ENCODE measurements at regions not wholly inside any gene's neighbourhood (a gene's known extent, or its start where the extent isn't known, plus 50 kb on each side); places are given as distances from the start of the nearest gene placed in this dataset.

- H3K9ac ChIP-seq (replicated peaks; ENCODE audit: extremely low read depth, insufficient read depth, low read length), result no peak overlapping the region
- DNase-seq (ENCODE audit: low read depth, low spot score) (no peak), FAIRE-seq (no peak)
- no peak overlapping the region for H3K4me3 ChIP-seq (replicated peaks in 1 of 3; ENCODE audit: insufficient read depth in 1 of 3, low read depth in 1 of 3, low read length in 3 of 3)
- H3K9me1 ChIP-seq (replicated peaks; ENCODE audit: control insufficient read depth, extremely low read depth, insufficient read depth, low read length), result no peaks in the 10 kb centered on the region
- BruUV-seq (replicated peaks), result no TSS peak
- no peak overlapping the region for H3K4me2 ChIP-seq (ENCODE audit: insufficient read depth, low read length)
- intact Hi-C loops (cut with micrococcal nuclease), result no loop called here
- dilution Hi-C loops (cut with MboI; ENCODE audit: extremely low pct_ligation_motif_present, low sequenced_read_pairs), result no loop called here
- H3K36me3 ChIP-seq (ENCODE audit: control insufficient read depth in 2 of 2, extremely low read depth in 1 of 2, insufficient read depth in 2 of 2, low read length in 2 of 2), result no peaks in the 10 kb centered on the region
- TF ChIP-seq MAX (IDR thresholded peaks at IDR 0.05; ENCODE audit: insufficient read depth, insufficient read length) (no peak), JUN (IDR thresholded peaks at IDR 0.05; ENCODE audit: borderline replicate concordance, insufficient read depth, insufficient read length, low read depth) (no peak), FOS (IDR thresholded peaks at IDR 0.05; ENCODE audit: borderline replicate concordance, insufficient read depth, low read length) (no peak), POLR2AphosphoS5 (IDR thresholded peaks at IDR 0.05; ENCODE audit: insufficient read depth, low read depth, low read length) (no peak), POLR2A (IDR thresholded peaks at IDR 0.05; ENCODE audit: low read depth, low read length) (no peak), EZH2 (IDR thresholded peaks at IDR 0.05; ENCODE audit: borderline replicate concordance, low read depth, low read length, severe bottlenecking) (no peak), MYC (IDR thresholded peaks at IDR 0.05; ENCODE audit: low read depth, low read length) (no peak), GATA2 (IDR thresholded peaks at IDR 0.05; ENCODE audit: insufficient read depth, insufficient read length, low read depth, low read length) (no peak)
- TF ChIP-seq, protein P1, sequence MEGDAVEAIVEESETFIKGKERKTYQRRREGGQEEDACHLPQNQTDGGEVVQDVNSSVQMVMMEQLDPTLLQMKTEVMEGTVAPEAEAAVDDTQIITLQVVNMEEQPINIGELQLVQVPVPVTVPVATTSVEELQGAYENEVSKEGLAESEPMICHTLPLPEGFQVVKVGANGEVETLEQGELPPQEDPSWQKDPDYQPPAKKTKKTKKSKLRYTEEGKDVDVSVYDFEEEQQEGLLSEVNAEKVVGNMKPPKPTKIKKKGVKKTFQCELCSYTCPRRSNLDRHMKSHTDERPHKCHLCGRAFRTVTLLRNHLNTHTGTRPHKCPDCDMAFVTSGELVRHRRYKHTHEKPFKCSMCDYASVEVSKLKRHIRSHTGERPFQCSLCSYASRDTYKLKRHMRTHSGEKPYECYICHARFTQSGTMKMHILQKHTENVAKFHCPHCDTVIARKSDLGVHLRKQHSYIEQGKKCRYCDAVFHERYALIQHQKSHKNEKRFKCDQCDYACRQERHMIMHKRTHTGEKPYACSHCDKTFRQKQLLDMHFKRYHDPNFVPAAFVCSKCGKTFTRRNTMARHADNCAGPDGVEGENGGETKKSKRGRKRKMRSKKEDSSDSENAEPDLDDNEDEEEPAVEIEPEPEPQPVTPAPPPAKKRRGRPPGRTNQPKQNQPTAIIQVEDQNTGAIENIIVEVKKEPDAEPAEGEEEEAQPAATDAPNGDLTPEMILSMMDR (IDR thresholded peaks at IDR 0.05; ENCODE audit: extremely low read depth in 1 of 2, insufficient read depth in 1 of 2, low read depth in 1 of 2, low read length in 2 of 2), result no peak
- H4K20me1 ChIP-seq (replicated peaks; ENCODE audit: control insufficient read depth, extremely low read depth, insufficient read depth, low read length), result no peaks in the 10 kb centered on the region
- ChIA-PET POLR2A (no interaction called here), CTCF (no interaction called here)
- no peaks in the 10 kb centered on the region for H3K9me3 ChIP-seq (replicated peaks; ENCODE audit: control insufficient read depth, insufficient read depth, low read length)
- H3K4me1 ChIP-seq (ENCODE audit: control insufficient read depth, extremely low read depth, insufficient read depth, low read length), result no peaks in the 10 kb centered on the region
- no peak overlapping the region for H3K27ac ChIP-seq (ENCODE audit: insufficient read depth, low read depth, low read length)
- H3K79me2 ChIP-seq (ENCODE audit: control insufficient read depth, insufficient read depth, low read length), result no peaks in the 10 kb centered on the region
- no peak overlapping the region for H2AFZ ChIP-seq (ENCODE audit: low read depth, low read length)
- H3K27me3 ChIP-seq (ENCODE audit: control insufficient read depth in 2 of 2, insufficient read depth in 2 of 2, low read length in 2 of 2), result peaks cover 1 to 7% of the 10 kb centered on the region in 2 experiments
Measured at GRCh38 chr1:87174724-87175245, 153.9 kb upstream of the LMO4 start.
